ENCODE measurements at regions not wholly inside any gene's neighbourhood (a gene's known extent, or its start where the extent isn't known, plus 50 kb on each side); places are given as distances from the start of the nearest gene placed in this dataset.
"Not testable (repeated sequence)": the region's sequence is repeated elsewhere in the genome, so short reads cannot be mapped to it uniquely, and the experiment has no call there.

DNA sequence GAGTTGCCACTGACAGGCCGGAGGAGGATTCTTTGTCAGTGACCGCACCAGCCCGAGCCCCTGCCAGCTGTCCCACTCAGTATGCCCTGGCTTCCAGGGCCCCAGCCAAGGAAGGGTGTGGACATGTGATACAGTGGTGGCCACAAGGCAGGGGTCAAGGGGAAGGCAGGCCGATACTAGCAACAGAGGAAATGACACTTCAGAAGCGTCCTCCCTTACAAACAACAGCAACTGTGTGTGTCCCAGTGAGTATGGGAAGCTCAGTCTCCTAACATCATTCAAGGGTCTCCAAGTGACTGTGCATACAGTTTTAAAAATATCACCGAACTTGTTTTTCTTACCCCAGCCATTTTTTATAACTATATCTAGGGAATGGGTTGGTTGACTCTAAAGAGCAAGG, 63.7 kb upstream of the SOX11 start:
- TF ChIP-seq, protein P1, sequence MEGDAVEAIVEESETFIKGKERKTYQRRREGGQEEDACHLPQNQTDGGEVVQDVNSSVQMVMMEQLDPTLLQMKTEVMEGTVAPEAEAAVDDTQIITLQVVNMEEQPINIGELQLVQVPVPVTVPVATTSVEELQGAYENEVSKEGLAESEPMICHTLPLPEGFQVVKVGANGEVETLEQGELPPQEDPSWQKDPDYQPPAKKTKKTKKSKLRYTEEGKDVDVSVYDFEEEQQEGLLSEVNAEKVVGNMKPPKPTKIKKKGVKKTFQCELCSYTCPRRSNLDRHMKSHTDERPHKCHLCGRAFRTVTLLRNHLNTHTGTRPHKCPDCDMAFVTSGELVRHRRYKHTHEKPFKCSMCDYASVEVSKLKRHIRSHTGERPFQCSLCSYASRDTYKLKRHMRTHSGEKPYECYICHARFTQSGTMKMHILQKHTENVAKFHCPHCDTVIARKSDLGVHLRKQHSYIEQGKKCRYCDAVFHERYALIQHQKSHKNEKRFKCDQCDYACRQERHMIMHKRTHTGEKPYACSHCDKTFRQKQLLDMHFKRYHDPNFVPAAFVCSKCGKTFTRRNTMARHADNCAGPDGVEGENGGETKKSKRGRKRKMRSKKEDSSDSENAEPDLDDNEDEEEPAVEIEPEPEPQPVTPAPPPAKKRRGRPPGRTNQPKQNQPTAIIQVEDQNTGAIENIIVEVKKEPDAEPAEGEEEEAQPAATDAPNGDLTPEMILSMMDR (conservative IDR thresholded peaks at IDR 0.05; ENCODE audit: low read length) = not testable (repeated sequence)
- not testable (repeated sequence) for TF ChIP-seq EZH2phosphoT487 (IDR thresholded peaks at IDR 0.05; ENCODE audit: borderline replicate concordance)
